Inferior parietal cortex (tissue), 1 donor: ENCODE measurements at regions not wholly inside any gene's neighbourhood (a gene's known extent, or its start where the extent isn't known, plus 50 kb on each side); places are given as distances from the start of the nearest gene placed in this dataset.
"Not testable (repeated sequence)": the region's sequence is repeated elsewhere in the genome, so short reads cannot be mapped to it uniquely, and the experiment has no call there.

Source experiments
- DNase-seq: peaks from one replicate; pipeline ENCODE4 v3.0.0-alpha.2; 2016; ENCODE audit errors: extremely low spot score

DNA sequence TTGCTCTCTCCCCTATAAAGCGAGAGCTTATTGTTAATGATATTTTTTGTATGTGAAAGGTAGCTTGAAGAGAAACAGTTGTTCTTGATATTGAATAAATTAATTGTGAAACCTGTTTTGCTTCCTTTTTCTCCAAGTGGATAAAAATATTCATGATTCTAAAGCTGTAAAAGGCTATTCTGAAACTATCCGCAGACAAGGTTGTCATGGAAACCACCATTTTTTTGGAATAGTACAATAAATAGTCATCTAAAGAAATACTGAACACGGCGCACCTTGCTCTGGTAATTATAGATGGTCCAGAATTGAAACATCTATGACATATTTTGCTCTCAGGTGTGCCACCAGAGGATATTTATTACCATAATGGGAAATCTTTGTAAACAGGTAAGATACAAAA, 1103.0 kb upstream of the SLC39A10 start:
- peak; percentile 63 for DNase-seq

DNA sequence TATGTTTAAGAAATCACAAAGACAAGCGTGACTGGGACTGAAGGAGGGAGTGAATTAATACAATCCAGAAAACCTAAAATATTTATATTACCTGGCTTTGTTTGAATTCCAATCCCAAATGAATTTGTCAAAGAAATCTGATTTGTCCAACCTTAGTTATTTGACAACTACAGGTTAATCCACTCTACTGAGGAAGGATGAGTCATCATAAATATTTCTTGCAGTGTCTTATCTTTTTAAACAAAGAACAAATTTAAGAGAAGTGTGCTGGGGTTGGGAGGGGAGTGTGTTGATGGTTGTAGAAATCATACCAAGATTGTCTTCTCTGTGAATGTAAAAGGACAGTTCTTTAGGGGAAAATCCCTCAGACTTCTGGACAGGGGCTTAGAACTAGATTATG, 1106.3 kb upstream of the SLC39A10 start:
- DNase-seq: no peak

DNA sequence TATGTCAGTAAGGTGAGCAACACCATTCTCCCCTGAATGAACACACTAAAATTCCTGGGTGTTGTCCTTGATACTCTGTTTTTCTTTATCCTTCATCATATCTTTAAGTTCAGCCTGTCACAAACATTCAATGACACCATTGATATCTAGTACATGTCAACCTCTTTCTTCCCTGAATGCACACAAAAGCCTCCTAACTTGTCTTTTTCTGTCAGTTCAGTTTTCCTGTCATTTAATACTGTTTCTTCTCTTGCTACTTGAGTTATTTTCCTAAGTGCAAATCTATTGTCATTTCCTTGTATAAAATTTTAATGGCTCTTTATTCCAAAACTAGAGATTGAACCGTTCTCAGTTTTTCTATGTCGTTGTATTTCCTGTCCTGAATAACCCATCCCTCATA, 1107.6 kb upstream of the SLC39A10 start:
- DNase-seq: no peak

DNA sequence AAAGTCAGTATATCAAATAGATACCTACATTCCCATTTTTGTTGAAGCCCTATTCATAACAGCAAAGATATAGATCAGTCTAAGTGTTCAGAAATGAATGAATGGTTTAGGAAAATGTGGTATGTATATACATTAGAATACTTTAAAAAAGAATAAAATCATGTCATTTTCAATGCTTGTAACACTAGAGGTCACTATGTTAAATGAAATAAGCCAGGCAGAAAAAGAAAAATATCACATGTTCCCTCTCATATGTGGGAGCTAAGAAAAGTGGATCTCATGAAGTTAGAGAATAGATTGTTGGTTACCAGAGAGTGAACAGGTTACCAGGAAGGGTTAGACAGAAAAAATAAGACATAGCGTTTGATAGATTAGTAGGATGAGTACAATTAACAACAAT, 1111.0 kb upstream of the SLC39A10 start:
- no peak for DNase-seq

DNA sequence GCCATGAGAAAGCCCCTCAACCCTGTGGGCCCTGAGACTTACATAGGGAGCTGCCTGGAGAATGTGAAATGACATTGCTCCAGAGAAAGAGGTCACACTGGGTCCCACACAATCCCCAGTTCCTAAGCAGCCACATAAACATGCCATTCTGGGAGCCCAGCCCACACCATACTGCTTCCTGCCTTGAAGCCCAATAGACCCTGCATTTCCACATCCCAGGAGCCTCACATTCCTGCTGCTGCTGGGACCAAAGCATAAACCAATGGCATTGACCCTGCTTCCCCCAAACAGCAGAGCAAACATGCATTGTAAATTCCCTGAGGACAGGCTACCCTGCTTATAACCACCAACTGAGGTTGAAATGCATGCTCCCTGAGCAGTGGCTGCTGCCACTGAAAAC, 1117.6 kb upstream of the SLC39A10 start:
- DNase-seq: no peak

DNA sequence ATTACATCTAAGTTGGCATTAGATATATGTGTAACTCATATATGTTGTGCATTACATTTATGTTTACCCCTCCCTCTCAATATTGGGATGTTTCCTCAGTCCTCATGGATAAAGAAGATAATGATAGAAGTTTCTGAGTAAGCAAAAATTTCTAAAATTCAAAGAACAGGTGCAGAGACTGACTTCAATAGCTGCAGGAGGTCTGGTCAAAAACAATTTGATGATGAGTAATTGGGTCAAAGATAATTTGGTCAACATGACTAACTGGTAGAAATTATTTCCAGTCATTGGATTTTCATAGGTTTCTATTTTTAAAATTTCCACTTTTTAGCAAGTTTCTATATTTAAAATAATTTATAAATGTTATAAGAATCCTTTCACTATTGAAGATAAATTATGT, 1130.9 kb upstream of the SLC39A10 start:
- no peak for DNase-seq

DNA sequence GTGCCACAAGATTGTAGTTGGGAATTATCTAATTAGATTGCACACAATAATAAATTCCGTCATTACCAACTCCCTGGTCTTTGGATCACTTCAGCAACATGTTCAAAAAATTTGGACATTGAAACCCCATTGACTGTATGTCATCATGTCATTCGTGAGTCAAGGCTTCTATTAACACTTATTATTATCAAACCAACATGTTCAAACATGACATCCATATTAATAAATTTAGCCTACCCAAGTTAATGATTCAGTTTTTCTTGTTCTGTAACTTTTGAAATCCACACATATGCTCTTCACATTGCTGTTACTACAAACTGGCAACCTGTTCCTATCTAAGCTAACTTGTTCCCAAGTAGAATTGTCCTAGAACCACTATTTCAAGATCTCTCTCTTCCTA, 1142.7 kb upstream of the SLC39A10 start:
- DNase-seq: no peak

DNA sequence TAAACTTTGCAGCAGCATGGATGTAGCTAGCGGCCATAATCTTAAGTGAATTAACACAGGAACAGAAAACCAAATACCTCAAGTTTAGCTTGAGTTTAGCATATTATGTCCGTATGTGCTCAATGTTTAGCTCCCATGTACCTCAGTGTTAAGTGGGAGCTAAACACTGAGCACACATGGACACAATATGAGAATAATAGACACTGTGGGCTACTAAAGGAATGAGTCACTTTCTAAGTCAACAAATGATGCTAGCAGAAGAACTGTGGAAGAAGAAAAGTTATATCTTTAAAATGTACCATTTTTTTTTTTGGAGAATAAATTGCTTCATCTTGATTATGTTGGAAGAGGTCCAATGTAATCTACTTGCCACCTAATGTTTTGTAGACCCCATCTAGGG, 1146.0 kb upstream of the SLC39A10 start:
- DNase-seq: not testable (repeated sequence)

DNA sequence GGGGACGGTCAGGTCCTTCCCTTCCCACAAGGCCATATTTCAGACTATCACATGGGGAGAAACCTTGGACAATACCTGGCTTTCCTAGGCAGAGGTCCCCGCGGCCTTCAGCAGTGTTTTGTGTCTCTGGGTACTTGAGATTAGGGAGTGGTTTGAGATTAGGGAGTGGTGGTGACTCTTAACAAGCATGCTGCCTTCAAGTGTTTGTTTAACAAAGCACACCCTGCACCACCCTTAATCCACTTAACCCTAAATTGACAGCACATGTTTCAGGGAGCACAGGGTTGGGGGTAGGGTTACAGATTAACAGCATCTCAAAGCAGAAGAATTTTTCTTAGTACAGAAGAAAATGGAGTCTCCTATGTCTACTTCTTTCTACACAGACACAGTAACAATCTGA, 1152.2 kb upstream of the SLC39A10 start:
- DNase-seq: not testable (repeated sequence)

DNA sequence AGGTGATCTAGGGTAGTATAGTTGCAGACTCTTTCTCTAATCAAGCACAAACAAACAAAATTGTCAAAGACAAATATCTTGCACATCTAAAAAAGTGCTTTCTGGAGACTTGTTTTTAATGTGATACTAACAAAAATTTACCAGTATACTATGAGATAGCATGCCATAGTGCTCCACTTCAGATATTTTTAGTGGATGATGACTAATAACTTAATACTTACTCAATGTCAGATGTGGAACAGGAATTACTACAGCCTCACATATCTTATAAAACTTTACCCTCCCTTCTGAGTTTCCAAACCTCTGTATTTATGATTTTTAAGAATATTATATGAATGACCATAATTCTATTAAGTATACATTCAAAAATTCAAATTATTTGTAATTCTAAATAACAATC, 1162.0 kb upstream of the SLC39A10 start:
- DNase-seq: no peak

DNA sequence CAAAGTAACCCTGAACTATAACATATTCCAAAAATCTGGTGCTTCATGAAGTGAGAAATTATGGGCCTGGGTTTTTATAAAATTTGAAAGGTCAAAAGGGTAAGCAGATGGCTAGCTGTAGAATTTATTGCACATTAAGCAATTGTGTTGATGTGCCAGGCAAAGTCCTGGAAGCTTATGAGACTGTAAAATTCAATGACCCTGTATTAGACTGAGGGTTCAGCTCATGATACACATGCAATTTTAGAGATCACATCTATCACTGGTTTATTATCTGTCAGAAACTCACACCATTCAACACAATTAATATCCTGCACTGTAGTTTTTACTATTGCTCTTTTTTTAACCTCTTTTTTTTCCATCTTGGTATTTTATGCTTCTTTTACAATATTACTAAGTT, 1162.6 kb upstream of the SLC39A10 start:
- no peak for DNase-seq

DNA sequence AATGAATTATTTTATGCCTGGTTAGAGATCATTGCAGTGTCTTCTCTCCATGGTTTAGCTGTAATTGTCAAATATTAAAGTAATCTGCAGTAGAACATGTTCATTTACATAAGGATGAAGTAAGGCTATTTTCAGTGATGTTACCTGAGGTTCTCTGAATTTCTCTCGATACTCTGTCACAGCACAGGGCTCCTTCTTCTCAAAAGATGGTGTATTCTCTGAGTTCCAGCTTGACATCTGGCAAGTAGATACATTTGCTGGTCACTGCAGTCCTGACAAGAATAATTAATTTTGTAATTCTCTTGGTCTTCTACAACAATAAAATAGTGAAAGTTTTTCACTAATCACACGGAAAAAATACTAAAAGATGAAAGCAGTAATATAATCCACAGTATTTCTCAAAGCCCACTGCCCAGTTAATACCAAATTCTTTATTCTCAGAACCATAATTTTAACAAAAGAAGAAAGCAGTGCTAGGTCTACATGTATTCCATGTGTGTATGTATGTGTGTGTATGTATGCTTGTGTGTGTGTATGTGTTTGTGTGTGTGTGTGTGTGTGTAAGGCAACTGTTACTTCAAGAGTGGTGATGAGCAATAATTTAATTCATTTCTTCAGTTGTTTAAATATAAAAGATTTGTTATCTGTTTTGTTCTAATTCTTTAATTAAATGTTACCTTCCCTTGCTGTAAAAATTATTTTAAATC, 1165.5 kb upstream of the SLC39A10 start:
- DNase-seq: no peak

DNA sequence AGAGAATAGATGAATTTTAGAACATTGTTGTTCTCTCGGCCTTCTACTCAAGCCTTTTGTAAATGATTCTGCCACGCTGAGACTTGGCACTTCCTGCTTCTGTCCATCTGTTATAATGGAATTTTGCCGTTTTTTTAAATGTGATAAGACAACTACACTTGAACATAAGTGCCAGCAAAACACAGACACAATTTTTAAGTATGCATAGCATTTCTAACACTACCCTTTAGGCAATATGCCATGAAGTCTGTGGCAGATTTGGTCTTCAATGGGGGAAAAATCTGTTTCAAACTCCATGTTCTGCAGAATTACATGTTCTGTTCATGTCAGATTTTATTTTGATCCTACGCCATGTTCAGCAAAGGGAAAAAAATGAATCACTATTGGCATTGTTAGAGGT, 1170.7 kb upstream of the SLC39A10 start:
- DNase-seq: peak; percentile 29

DNA sequence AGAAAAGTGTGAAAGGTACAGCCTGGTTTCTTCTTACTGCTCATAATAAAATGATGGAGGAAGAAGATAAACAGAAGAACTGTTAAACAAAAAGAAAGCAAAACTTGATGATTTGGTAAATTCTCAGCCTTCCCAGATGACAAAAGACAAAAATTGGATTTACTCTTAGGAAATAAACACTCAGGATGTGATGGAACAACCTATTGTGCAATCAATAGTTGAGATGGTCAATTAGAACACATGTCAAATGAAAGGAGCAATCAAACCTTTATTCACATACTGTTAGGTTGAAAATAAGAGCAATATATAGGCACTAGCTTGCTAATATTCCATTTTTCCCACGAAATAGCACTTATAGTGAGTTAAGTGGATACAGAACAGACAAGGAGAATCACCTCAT, 1174.0 kb upstream of the SLC39A10 start:
- DNase-seq: no peak

DNA sequence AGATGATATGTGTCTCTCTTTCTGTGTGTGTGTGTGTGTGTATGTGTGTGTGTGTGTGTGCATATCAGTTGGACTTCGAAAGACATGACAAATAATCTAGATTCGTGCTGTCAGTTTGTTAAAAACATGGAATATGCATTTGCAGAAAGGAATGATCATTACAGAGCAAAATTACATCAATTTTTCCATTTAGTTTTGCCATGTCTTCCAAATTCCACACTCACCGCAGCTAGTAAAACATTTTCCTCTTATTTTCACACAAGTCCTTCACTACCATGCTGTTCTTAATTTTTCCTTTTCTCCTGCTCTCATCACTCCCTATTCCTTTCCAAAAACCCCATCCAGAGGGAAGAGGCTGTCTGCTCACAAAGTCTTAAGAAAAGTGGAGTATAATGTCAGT, 1191.4 kb upstream of the SLC39A10 start:
- DNase-seq: no peak

DNA sequence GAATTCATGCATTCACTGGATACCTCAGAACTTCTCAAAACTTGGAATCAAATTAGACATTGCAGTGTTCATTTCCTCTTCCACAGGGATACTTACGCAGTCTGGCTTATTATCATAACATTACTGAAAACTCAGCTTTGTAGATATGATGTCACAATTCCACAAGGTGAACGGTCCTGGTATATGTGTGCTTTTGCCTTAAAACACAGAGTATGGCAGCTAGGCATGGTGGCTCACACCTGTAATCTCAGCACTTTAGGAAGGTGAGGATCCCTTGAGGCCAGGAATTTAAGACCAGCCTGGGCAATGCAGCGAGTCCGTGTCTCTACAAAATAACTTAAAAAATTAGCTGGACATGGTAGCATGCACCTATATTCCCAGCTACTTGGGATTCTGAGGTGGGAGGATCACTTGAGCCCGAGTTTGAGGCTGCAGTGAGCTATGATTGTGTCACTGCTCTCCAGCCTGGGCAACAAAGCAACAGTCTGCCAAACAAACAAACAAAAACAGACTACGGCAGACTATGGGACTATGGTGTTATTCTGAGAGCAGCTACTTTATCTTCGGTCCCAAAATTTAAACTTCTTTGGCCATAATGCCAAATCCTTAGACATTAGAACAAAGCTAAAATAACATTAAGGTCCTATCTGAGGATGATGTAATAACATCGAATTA, 1191.9 kb upstream of the SLC39A10 start:
- DNase-seq: no peak

DNA sequence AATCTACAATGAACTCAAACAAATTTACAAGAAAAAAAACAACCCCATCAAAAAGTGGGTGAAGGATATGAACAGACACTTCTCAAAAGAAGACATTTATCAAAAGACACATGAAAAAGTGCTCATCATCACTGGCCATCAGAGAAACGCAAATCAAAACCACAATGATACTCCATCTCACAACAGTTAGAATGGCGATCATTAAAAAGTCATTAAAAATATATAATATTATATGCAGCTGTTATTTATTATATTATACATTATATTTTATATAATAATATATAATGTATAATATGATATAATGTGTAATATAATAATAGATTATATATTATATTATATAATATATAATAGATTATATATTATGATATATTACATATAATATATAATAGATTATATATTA, 1194.1 kb upstream of the SLC39A10 start:
- DNase-seq: not testable (repeated sequence)

DNA sequence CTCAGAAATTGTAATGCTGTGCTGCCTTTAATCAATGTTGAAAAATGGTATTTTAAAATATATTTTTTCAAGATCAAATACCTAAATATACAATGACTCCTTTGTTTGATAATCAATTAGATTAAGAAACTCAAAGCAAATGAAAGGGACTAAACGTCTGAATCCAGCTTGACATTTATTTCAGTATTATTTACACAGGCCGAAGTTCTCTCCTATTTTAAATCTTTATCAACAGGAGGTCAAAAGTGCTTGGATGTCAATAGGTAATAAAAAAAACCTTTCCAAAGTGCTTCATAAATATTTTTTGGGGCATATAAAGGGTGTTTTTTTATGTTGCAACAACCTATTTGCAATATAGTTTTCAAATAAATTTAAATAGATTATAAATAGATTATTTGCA, 1201.7 kb upstream of the SLC39A10 start:
- no peak for DNase-seq

DNA sequence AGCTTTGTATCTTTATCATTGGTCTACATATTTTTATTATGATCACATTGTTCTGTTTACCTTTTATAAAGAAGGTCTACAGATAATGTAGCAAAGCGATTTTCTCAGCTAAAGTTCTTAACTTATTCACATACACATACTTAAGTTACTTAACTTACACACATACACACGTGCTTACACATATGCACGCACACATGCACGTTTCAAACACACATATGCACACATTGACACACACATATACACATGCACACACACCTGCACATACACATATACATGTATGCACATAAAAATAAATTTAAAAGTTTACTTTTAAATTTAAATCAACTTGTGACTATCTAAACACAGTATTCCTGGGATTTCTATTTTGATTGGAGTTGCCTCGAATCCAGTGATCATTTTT, 1204.5 kb upstream of the SLC39A10 start:
- DNase-seq: no peak

DNA sequence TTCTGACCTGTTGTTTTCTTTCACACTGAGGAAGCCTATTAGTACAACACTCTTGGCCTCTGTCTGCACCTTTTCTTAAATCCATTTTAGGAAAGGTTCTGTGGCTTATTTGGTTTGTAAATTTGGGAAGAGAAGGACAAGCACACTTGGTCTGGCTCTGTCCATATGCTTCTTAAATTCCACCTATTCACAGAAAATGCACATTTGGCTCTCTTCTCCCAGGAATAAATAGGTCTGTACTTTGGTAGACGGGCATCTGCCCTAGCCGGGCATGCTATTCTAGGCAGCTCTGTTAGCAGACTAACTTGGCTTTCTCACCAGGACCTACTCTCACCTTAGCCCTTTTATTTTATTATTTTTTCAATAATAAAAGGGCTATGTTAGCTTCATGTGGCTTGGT, 1211.8 kb upstream of the SLC39A10 start:
- DNase-seq: no peak

DNA sequence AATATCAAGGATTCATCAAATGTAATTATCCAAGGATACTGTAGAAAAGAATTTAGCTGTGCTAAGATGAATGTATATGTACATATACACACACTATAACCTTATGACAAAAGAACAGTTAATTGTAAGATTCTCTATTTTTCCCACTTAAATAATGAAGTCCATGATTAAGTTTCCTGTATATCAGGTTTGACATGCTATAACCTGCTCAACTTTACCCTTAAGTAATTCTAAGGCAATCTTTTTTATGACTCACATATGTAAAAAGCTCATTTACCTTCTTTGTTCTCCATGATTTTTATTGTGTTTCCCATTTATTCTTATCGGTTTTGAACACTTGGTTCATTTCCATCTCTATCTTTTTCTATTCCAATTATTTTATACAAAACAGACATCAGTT, 1213.1 kb upstream of the SLC39A10 start:
- DNase-seq: no peak

DNA sequence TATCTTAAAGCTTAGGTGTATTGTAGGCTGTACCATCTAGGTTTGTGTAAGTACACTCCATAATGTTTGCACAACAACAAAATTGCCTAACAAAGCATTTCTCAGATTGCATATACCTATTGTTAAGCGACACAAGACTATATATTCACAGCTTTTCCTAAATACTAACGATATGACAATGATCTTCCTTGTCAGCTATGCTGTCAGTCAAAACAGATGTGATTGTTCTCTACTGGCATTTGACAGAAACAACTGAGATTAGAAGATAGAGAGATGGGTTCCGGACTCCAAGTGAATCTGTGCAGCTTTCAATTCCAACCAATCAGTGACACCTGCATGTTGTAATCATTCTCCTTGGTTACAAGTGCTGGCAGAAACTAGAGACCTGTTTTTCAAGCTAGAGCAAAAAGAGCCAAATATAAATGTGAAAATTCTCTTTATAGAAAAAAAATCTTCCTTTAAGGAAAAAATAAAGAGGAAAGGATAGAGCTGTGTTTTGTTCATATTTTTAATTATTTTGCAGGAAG, 1232.3 kb upstream of the SLC39A10 start:
- DNase-seq: no peak

DNA sequence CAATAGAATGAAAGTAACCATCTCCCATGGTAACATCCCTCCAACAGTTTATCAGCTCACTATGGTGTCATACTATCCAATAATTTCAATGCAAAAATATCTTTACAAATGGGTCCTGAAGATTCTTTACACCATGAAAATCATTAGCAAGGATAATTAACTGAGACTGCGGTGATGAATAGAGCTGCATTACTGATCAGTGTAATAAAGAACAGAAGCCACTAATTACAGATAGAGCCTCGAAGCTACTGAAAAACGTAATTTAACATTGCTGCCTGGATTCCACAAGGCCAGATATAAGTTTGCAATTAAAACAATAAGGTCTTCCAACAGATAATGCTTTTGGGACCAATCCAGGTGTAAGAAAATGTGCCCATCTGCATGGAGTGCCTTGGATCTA, 1245.8 kb upstream of the SLC39A10 start:
- DNase-seq: no peak

DNA sequence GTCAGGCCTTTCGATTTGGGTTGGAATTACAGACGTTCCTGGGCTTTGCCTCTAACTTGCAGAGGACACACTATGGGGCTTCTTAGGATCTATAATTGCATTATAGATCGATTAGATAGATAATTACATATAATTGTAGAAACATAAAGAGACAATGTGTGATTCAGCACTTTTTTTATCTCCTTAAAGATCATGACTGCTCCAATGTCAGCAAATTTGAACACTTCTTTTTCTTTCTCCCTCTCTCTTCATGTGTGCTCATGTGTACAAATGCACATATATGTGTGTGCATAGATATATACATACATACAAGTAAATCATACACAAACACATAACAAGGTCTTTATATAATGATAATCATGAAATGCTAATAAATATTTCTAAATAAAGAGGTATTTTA, 1261.2 kb upstream of the SLC39A10 start:
- no peak for DNase-seq
